ENCODE measurements at regions not wholly inside any gene's neighbourhood (a gene's known extent, or its start where the extent isn't known, plus 50 kb on each side); places are given as distances from the start of the nearest gene placed in this dataset.

DNA sequence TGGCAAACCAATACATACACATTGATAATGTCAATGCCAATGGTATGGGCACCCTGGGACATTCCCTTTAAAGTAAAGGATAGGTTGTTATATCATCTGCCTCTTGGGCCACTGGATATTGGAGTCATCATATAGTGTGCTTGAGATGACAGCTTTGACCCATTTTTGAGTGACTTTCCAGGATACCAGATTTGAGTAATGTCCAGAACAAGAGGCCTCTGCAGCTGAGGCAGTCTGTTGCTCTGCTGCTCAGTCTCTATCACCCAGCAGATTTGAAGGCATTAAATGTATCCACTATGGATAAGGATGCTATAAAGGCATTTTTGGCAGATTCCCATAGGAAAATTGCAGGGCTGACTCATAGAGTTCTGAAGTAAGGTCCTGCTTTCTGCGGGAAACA is 525.6 kb upstream of the SEMA6A start:
- TF ChIP-seq, protein P1, sequence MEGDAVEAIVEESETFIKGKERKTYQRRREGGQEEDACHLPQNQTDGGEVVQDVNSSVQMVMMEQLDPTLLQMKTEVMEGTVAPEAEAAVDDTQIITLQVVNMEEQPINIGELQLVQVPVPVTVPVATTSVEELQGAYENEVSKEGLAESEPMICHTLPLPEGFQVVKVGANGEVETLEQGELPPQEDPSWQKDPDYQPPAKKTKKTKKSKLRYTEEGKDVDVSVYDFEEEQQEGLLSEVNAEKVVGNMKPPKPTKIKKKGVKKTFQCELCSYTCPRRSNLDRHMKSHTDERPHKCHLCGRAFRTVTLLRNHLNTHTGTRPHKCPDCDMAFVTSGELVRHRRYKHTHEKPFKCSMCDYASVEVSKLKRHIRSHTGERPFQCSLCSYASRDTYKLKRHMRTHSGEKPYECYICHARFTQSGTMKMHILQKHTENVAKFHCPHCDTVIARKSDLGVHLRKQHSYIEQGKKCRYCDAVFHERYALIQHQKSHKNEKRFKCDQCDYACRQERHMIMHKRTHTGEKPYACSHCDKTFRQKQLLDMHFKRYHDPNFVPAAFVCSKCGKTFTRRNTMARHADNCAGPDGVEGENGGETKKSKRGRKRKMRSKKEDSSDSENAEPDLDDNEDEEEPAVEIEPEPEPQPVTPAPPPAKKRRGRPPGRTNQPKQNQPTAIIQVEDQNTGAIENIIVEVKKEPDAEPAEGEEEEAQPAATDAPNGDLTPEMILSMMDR (IDR thresholded peaks at IDR 0.05): no peak
- ATAC-seq: no peak

DNA sequence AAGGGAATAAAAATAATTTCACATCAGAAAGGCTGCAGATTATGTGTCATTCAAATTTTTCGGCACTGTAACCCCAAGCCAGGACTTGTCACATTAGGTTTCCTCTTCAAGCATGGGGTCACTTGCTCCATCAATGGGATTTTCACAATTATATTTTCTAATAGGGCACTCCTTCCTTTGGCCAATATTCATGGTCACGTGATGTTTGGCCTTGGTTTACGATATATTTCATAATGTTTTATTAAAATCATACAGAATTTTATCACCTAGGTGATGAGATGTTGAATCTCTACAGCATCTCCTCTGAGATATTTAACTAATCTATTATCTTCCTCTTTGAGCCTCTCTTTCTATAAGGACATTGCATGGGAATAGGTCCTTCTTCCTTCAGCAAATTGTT is 523.5 kb upstream of the SEMA6A start:
- Histone ChIP-seq H3K27ac (no peak overlapping the region), H3K36me3 (no peaks in the 10 kb centered on the region), H3K9me3 (no peaks in the 10 kb centered on the region), H3K4me3 (no peak overlapping the region), H3K4me1 (no peaks in the 10 kb centered on the region), H3K27me3 (no peaks in the 10 kb centered on the region)
- TF ChIP-seq, protein P1 (IDR thresholded peaks at IDR 0.05): no peak
- intact Hi-C loops (cut with DNase I): no loop called here
- ATAC-seq: no peak
- DNase-seq: no peak

More for the DNA sequence above, 525.6 kb upstream of the SEMA6A start:
- no peak overlapping the region for H3K4me3 ChIP-seq
- no peak overlapping the region for H3K27ac ChIP-seq
- intact Hi-C loops (cut with DNase I): no loop called here
- H3K27me3 ChIP-seq: no peaks in the 10 kb centered on the region
- no peaks in the 10 kb centered on the region for H3K4me1 ChIP-seq
- H3K9me3 ChIP-seq: no peaks in the 10 kb centered on the region
- no peaks in the 10 kb centered on the region for H3K36me3 ChIP-seq
- no peak for DNase-seq

DNA sequence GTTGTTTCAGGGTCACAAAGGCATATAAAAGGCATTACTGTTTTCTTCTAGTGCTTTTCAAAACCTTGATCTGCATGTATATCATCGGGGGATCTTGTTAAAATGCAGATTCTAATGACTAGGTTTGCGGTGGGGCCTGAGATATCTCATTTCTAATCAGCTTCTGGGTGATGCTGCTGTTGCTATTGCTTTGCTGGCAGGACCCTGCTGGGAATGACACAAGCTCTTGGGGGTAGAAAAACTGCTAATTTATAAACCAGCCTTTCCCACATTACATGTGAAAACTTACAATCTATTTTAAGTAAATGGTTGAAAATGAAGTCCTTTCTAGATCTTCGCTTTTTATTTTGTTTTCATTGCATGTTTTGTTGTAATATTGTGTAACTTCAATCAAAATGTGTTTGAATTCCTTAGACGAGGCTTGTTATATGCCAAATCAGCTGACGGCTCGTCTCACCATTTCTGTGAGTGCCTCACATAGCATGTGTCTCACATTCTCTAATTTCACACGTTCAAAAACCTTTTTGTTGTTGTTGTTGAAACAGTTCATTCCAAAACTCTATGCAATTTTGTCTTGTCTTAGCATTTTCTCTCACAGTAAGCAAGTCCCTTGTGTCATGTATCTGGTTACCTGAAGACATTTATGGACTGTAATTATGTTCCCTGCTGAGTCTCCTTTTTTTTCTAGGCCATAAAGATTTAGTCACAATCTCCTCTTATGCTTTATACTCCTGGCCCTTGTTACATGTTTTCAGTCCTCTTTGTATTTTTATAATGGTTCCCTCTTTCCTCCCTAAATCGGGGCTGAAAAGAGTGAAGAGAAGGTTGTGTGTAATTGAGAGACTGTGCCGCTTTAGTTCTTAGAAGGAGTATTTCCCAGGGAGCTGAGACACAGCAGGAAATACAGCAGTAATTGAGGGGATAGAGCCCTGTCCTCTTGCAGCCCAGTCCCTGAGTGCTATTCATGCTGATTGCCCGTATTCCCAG is 521.0 kb upstream of the SEMA6A start:
- Histone ChIP-seq H3K4me1 (no peaks in the 10 kb centered on the region), H3K27ac (no peak overlapping the region), H3K36me3 (no peaks in the 10 kb centered on the region), H3K4me3 (no peak overlapping the region), H3K9me3 (no peaks in the 10 kb centered on the region), H3K27me3 (no peaks in the 10 kb centered on the region)
- ATAC-seq: no peak
- TF ChIP-seq, protein P1 (IDR thresholded peaks at IDR 0.05): no peak
- intact Hi-C loops (cut with DNase I): no loop called here
- DNase-seq: no peak

DNA sequence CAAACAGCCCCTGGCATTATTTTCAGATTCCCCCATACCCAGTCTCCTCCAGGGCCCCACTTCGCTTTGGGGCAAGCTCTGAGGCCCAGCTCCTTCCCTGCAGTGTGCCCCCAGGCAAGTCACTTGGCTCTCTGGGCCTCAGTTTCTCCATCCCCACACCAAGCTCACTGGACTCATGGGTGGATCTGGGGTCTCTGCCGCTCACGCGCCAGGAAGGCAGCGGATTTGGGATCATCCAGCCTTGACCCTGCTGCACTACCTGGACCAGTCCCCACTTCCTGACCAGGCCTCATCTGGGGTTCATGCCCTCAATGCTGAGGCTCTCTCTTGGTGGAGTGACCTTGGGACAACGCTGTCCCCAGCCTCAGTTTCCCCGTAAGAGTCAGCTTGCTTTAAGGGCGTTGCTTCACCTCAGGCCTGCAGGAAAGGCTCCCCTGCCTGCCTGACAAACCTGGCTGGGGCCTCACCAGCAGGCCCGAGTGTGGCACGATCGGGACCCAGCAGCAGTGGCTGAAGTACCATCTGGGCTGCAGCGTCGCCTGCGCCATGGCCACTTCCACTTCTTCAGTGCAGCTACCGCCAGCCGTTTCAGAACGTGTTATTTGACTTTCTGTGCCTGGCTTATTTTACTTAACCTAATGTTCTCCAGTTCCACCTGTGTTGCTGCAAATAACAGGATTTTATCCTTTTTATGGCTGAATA is 519.6 kb upstream of the SEMA6A start:
- Histone ChIP-seq H3K27ac (no peak overlapping the region), H3K4me3 (no peak overlapping the region), H3K4me1 (no peaks in the 10 kb centered on the region), H3K9me3 (no peaks in the 10 kb centered on the region), H3K36me3 (no peaks in the 10 kb centered on the region), H3K27me3 (no peaks in the 10 kb centered on the region)
- ATAC-seq (no peak), DNase-seq (no peak)
- TF ChIP-seq, protein P1 (IDR thresholded peaks at IDR 0.05): no peak
- intact Hi-C loops (cut with DNase I): no loop called here

DNA sequence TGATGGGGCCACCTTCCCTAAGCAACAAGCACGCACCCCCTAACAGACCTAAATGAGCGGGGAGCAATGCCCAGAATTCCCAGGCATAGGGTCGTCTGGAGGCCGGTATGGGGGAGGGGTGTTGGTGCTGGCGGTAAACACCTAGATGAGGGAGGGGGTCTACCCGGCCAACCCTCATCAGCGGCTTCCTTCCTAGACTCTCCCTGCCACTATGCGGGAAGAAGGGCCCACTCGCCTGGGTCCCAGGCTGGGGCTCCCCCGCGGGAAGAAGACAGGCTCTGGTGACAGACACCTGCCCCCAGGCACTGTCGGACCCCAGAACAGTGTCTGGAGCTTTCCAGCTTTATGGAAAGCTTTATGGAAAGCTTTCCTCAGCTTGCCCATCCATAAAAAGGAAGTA is 519.0 kb upstream of the SEMA6A start:
- TF ChIP-seq, protein P1 (IDR thresholded peaks at IDR 0.05): no peak
- Histone ChIP-seq H3K4me3 (no peak overlapping the region), H3K27me3 (no peaks in the 10 kb centered on the region), H3K27ac (no peak overlapping the region), H3K36me3 (no peaks in the 10 kb centered on the region), H3K4me1 (no peaks in the 10 kb centered on the region), H3K9me3 (no peaks in the 10 kb centered on the region)
- ATAC-seq (no peak), DNase-seq (no peak)
- intact Hi-C loops (cut with DNase I): no loop called here
